Choroid plexus epithelial cell (primary cell): ENCODE measurements at regions not wholly inside any gene's neighbourhood (a gene's known extent, or its start where the extent isn't known, plus 50 kb on each side); places are given as distances from the start of the nearest gene placed in this dataset.
"Not testable (repeated sequence)": the region's sequence is repeated elsewhere in the genome, so short reads cannot be mapped to it uniquely, and the experiment has no call there.

Source experiments
- DNase-seq: peaks from one replicate; pipeline ENCODE4 v3.0.0-alpha.2; 2010; ENCODE audit warnings: low read depth
- H3K4me3 ChIP-seq: 2 replicates; pipeline ENCODE4 v1.5.1; 2011; ENCODE audit warnings: low read depth, mild to moderate bottlenecking, control low read depth, low read length, moderate library complexity
- TF ChIP-seq, protein P1 (sequence below): conservative IDR thresholded peaks from 2 replicates; pipeline ENCODE4 v1.5.1; 2011; ENCODE audit warnings: low read depth, mild to moderate bottlenecking, control low read depth, inconsistent platforms, low read length, moderate library complexity

DNA sequence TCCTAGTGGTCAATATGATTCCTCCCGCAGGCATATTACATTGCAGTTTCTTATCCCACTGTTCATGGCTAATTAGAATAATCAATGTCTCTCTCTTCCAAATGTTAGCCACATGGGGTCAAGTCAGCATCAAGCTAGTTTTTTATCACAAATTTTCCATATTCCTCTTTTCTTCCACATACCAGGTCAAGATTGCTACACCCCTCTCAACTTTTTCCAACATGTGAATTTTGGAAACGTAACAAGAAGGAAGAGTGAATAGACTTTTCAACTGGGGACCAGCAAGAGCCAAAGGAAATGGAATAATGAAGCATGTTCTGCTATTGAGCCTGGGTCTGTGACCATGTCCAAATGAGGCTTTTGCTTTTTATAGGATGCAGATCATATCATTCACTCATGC is 65.1 kb downstream of the SOD2 start:
- no peak for DNase-seq
- H3K4me3 ChIP-seq = no peak overlapping the region
- TF ChIP-seq, protein P1, sequence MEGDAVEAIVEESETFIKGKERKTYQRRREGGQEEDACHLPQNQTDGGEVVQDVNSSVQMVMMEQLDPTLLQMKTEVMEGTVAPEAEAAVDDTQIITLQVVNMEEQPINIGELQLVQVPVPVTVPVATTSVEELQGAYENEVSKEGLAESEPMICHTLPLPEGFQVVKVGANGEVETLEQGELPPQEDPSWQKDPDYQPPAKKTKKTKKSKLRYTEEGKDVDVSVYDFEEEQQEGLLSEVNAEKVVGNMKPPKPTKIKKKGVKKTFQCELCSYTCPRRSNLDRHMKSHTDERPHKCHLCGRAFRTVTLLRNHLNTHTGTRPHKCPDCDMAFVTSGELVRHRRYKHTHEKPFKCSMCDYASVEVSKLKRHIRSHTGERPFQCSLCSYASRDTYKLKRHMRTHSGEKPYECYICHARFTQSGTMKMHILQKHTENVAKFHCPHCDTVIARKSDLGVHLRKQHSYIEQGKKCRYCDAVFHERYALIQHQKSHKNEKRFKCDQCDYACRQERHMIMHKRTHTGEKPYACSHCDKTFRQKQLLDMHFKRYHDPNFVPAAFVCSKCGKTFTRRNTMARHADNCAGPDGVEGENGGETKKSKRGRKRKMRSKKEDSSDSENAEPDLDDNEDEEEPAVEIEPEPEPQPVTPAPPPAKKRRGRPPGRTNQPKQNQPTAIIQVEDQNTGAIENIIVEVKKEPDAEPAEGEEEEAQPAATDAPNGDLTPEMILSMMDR = no peak

DNA sequence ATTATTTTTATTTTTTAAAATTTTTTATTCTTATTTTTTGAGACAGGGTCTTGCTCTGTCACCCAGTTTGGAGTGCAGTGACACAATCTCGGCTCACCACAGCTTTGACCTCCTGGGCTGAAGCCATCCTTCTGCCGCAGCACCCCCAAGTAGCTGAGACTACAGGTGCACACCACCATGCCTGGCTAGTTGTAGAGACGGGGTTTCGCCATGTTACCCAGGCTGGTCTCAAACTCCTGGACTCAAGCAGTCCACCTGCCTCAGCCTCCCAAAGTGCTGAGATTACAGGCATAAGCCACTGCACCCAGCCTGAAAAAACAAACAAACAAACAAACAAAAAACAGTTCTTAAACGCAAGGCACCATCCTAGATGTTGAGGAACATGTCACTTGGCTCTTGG is 66.5 kb downstream of the SOD2 start:
- DNase-seq, H3K4me3 ChIP-seq: not testable (repeated sequence)

DNA sequence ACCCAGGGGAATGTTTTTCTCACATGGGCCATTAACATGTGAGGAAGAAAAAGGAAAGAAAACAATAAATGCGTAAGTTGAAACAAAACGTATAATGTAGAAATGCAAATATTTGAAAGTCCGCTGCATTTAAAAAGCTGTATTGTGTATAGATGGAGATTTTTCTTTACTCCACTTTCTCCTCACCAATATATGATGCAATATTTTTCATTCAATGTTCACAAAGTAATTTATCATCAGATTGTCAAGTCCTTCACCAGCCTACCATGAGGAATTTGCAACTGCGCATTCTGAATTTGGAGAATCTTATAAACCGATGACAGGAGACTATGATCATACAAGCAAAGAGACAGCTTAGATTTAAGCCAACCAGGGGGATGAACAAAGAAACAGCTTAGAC is 69.9 kb downstream of the SOD2 start:
- TF ChIP-seq, protein P1 = no peak
- no peak for DNase-seq
- H3K4me3 ChIP-seq = no peak overlapping the region

DNA sequence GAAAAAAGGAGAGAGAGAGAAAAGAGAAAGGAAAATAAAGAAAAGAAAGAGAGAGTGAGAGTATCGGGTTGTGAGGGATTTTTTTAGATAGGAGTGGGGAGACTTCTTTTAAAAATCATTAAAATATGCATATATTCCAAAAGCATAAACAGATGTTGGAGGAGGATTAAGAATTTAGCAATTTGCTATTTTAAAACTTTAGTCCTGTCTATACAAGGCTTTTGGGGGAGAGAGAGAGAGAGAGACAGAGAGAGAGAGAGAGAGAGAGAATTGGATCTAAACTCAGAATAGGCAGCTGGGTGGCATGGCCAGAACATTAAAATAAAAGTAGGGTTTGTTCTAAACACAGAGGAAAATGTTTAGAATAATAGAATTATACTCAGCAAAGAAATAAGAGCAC is 72.1 kb downstream of the SOD2 start:
- TF ChIP-seq, protein P1 = no peak

DNA sequence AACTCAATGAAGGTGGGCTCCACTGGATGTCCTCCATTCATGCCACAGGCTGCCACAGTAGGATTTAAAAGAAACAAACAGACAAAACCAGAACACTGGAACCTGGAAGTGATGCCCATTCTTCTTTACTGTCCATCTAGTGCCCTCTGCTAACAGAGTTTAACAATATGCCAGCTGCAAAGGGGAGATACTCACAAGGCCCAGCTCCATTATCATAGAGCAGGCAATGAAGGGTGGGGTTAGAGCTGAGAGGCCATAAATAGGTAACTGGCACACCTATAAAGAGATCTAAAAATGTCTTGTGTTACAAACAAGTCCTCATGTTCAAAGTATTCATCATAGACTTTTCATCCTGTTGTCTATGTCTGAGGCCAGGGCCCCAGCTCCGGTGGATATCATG is 75.6 kb downstream of the SOD2 start:
- TF ChIP-seq, protein P1 = no peak
- no peak overlapping the region for H3K4me3 ChIP-seq
- no peak for DNase-seq

More for the DNA sequence above, 72.1 kb downstream of the SOD2 start:
- H3K4me3 ChIP-seq = no peak overlapping the region
- no peak for DNase-seq

DNA sequence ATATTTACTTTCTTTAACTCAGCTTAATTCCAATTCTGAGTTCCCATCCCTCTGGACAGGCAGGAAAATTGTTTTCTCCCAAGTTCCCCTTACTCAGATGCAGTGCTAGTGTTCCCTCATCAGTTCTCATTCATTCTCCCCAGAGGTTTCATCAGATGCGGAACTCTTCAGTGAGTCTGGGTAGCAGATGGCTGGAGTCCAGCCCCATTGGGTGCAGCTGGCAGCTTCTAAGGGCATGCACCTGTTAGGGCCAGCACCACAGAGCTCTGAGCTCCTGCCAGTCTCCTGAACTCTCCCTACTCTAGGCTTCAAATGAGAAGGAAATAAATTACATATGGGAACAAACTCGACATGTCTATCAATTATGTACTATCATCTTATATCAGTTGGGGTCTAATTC is 76.6 kb downstream of the SOD2 start:
- no peak for DNase-seq
- H3K4me3 ChIP-seq = no peak overlapping the region
- TF ChIP-seq, protein P1 = no peak

DNA sequence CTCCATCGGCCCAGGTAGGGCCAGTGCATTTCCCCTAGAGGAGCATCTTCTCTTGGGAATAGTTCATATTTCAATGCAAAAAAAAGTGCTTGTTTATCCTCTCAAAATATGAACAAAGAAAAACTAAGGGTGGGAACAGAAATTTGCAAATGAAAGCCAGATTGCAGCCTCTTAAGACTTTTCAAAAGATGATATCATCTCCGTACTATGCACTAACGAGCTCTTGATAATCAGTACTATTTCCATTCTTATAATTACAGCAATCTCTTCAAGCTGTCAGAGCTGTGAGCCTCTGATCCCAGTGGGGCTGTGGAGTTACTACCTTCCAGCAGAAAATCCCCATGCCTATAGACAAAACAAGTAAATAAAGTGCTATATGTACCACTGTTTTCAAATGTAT is 77.1 kb downstream of the SOD2 start:
- TF ChIP-seq, protein P1 = no peak
- no peak overlapping the region for H3K4me3 ChIP-seq
- no peak for DNase-seq

DNA sequence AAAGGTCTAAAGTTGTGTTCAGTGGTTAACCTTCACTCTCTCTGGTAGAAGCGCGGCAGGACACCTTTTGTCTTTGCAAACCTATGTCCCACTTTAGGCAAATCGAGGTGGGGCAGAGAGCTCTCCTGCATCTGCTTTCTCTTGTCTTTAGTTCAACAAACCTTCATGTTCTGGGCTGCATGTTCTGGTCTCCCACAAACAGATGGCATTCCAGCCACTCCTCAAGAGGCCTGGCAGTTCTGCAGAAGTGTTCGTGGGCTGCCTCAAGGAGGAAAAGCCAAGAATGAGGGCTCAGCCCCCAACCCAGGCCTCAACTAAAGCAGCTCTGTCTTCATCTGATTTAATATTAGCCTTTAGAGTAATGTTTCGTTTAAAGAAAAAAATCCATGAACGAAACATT is 82.2 kb downstream of the SOD2 start:
- no peak for DNase-seq
- H3K4me3 ChIP-seq = no peak overlapping the region
- TF ChIP-seq, protein P1 = no peak
